HG03521 (cell line): ENCODE measurements at regions not wholly inside any gene's neighbourhood (a gene's known extent, or its start where the extent isn't known, plus 50 kb on each side); places are given as distances from the start of the nearest gene placed in this dataset.

Experiments
- ATAC-seq: cut with Tn5 transposase; IDR thresholded peaks from one replicate; pipeline ENCODE4 v1.9.1; 2021; ENCODE audit warnings: mild to moderate bottlenecking, moderate library complexity; ENCODE audit not compliant: unreplicated experiment

DNA sequence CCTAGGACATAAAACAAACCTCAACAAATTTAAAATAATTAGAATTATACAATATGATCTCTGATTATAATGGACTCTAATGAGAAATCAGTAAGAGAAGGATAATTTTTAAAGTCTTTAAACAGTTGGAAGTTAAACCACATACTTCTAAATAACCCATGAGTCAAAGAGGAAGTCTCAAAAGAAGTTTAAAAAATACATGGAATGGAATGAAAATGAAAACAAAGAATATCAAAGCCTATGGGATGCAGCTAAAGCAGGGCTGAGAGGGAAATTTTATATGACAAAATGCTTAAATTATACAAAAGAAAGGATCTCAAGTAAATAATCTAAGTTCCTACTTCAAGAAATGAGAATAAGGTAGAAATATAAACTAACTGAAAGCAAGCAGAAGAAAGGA lies 460.5 kb downstream of the RPS24 start:
- no peak for ATAC-seq

DNA sequence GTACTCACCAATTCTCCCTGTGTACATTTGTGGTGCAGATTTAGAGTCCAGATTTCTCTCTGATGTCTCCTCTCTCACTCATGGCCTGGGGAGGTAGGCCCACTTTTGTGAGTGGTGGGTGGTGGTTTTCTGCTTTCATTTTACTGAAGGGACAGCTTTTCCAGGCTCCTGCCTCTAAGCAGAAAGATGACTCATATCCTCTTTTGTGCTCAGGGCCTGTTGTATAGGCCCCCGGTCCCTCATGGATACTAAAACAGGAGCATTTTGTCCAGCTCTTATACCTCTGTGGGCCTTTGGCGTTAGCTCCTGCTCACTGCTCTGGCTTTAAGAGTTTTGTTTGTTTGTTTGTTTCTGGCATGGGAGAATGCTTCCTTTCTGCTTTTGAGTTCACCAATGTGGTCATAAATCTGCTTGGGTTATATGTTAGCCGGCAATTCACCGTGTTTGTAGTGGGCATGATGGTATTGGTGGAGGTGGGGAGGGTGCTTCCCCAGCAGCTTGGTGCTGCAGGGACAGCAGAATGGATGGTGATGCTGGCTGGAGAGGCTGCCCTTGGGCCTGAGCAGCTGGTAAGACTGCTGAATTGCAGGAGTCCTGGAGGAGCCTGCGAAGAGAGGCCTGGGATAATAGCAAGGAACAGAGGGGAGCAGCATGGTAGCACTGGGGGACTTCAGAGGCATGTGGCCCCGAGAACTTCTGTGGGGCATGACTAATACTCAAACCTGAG lies 468.7 kb downstream of the RPS24 start:
- ATAC-seq = no peak

DNA sequence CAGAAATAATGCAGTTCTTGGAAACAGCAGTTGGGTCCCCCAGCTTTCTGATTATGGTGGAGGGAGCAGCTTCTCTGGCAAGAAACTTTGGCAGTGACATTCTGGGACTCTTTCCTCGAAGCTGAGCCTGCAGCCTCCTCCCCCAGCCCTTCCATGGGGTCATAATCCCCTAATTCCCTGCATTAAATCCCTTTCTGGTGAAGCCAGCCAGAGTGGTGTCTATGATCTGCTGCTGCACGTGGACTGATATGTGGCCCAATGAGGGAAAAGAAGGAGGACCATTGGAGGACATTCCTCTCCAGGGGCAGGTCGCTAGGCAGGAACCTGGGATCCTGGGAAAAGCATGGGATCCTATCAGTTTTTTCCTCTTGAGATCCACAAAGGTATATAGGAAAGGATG lies 470.5 kb downstream of the RPS24 start:
- no peak for ATAC-seq

DNA sequence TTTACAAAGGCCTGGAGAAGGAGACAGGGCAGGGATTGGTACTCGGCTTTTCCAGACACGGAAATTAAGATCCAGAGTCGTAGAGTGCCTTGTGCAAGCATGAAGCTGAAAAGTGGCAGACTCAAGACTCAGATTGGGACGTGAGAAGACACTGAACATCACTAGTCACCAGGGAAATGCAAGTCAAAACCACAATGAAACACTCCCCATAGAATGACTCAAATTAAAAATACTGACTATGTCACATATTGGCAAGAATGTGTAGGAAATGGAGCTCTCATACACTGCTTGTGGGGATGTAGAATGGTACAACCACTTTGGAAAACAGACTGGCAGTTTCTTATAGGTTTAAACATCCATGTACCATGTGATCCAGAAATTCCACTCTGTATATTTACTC lies 472.0 kb downstream of the RPS24 start:
- ATAC-seq = no peak

DNA sequence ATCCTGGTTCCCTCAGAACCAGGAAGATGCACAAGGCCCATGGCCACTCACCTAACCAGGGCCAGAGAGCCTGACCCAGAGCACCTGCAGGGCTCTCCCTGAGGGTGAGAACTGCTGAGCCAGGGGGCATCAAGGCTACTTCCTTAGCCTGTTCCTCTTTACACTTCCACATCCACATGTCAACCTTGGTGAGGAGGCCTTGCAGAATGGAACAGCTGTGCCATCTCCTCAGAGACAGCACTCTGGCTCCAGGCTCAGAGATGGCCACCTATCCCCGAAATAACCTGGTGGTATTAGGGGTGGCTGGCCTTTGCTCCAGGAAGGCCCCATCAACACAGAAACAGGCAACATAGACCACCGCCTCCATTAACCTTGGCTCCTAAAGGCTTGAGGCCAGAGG lies 473.0 kb downstream of the RPS24 start:
- no peak for ATAC-seq

DNA sequence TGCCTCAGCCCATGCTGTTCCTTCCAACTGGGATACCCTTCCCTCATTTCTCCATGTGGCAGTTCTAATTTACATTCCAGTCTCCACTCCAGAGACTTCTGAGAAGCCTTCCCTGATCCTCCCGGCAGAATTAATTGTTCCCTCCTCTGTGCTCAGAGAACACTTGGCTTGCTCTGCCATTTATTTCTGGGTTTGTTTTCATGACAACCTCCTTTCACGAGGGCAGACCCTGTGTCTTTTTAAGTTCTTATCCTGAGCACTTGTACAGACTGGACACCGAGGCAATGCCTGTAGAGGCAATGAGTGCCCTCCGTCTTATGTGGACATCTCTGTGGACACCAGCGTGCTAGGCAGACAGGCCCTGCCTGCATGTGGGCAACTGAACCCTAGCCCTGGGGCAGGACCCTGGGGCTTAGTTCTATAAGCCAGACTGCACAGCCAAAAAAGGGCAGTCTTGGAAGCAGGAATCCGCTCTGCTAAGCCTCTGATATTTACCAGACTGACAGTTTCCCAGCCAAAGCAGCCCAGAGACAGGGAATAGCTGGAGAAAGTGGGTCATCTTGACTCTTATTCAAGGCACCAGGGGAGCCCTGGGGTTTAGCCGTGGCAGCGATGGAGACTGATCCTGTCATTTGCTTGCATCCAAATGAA lies 474.0 kb downstream of the RPS24 start:
- ATAC-seq = no peak

DNA sequence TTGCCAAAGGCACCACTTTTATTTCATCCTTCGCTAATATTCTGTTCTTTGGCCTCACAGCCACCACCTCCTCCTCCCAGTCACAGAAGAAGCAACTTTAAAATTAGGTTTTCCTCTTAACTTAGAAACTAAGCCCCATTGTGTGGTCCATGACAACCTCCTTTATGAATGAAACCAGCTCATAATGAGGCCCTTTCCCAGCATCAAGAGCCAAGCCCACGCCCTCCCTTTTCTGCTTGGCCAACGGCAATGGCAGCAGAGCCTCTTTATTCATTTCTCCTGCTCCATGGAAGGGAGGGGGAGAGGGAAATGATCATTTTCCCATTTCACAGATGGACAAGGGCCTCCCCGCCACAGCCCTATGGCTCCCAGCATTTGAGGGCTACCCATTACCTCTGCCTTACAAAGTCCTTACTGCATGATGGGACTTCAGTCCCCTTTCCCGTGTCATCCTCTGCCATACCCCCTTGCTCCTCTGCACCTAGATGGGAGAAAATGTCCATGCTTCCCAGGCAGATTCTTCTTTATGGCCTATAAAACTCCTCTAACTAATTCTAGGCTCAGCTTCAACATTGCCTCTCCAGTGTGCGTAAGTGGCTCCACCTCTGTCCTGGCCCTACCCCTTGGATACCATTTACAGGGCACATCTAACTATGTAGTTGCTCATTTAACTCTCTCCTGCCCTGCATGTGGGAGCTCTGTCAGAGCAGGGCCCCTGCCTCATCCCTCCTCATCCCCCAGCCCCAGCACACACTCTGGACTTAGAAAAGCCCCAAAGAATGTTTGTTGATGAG lies 475.5 kb downstream of the RPS24 start:
- ATAC-seq = no peak

DNA sequence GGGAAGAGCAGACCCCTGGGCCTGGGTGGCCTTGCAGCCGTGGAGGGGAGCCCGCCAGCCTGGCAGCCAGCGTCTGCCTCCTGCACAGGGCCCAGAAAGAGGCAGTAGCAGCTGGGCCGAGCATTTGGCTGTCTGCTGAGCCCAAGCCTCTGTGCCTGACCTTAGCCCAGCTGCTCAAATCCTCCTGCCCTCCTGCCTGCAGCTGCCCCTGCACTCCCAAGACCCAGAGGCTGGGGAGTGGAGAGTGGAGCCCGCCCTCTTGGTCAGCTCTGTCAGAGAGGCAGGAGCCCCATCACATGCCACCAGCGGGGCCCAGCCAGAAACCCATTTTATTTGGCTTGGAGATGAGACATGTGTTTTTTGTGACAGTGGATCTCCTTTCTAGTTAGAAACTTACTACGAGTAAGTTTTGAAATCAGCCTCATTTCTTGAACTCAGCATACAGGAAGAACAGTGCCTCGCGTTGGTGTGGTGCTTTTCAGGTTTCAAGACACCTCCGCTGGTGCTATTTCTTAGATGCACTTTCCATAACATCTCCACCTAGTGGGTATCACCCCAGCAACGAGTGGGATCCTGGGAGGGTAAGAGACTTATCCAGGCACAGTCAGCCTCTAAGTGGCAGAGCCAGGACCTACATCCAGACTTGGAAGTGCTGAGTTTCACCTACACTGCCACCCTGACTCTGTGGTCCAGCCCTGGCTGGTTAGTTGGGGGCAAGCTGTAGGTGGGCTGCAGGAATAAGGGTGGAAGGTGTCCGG lies 477.1 kb downstream of the RPS24 start:
- ATAC-seq = no peak

DNA sequence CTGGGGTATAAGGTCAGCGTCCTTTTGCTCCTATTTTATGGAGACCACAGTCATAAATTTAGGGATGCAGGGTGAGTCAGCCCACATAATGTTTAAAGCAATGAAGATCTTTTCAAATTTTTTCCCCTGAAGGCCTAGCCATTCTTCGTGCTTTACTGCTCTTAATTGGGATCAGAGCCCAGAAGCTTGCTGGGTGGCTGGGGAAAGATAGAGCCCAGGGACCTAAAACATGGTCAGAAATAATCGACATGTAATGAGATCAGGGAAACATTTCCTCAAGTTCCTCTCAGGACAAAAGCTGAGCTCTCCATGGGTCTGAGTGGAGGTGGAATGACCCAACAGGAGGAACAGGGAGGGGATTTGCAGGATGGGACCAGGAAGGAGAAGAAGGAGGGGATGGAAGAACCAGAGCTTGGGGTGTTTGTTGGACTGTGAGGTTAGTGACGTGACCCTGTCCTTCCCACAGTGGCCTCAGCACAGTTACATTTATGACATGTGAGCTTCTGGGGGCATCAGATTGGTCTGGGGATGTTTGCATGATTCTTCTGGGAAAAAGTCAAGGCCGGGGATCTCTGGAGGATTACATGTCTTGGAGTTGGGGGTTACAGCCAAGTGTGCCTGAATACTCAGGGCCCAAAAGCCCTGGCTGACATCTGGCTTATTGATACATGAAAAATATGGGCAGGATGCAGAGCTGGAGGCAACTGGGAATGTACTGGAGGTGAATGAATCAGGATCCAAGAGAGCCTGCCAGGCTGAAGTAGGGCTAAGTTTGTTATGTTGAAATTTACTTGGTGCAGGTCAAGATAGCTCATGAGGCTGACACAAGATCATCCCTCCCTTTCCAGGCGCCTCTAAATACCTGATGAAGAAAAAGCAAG lies 477.9 kb downstream of the RPS24 start:
- ATAC-seq = no peak

DNA sequence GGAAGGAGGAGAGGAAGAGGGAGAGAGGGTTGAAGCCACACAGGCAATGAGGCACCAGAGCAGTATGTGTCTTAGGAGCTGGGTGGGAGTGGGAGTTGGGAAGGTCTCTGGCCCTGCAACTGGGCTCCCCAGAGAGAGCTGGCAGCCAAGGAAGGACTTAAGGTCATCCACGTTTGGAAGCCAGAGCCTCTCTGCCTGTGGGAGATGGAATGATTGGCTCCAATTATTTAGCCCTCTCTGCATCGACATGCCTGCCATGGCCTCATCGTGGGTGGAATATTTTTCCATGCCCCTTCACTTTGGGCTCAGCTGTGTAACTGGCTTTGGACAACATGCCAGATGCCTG lies 478.5 kb downstream of the RPS24 start:
- ATAC-seq = no peak

DNA sequence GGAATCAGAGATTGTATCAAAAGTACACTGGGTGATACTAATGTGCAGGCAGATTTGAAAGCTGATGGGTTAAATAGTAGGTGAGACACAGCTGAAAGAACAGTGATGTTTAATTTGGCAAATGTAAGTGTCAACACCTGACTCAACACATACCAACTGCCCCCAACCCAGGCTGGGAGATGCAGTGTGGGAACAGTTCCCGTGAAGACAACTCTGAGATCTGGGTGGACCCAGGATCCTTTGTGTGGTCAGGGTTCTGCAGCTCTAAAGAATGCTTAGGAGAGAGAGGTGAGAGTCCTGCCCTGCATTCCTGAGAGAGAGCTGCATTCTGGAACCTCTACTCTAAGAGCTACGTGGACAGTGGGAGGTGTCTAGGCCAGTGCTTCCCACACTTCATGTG lies 479.7 kb downstream of the RPS24 start:
- no peak for ATAC-seq

DNA sequence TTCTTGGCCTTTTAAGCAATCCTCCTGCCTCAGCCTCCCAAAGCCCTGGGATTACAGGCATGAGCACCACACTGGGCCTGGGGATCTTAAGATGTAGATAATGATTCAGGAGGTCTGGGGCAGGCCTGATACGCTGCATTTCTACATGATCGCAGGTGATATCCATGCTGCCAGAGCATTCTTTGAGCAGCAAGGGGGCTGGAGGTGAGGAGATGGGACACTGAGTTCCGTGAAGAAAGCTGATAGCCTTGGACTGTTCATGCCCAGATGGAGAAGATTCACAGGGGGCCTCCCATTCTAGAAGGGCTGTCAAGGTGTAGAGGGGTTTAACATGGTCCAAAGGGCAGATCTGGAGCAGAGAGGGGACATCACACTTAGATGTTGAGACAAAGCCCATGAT lies 480.3 kb downstream of the RPS24 start:
- no peak for ATAC-seq

DNA sequence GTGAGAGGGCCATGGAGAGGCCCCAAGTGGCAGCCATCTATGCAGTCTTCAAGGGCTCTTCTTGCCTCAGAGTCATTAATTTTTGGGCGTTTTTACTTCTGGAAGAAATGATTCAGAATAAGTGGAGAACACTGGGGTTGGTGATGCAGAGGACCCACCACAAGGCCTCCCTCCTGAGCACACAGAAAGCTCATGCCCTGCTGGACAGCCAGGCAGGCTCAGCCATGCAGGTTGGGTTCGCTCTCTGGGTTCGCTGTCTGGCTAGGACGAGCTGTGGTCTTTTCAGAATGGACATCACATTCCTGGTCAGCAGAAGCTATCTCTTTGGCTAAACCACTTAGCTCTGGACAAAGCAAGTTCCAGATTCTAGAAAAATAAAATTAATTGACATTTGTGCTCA lies 480.8 kb downstream of the RPS24 start:
- no peak for ATAC-seq

DNA sequence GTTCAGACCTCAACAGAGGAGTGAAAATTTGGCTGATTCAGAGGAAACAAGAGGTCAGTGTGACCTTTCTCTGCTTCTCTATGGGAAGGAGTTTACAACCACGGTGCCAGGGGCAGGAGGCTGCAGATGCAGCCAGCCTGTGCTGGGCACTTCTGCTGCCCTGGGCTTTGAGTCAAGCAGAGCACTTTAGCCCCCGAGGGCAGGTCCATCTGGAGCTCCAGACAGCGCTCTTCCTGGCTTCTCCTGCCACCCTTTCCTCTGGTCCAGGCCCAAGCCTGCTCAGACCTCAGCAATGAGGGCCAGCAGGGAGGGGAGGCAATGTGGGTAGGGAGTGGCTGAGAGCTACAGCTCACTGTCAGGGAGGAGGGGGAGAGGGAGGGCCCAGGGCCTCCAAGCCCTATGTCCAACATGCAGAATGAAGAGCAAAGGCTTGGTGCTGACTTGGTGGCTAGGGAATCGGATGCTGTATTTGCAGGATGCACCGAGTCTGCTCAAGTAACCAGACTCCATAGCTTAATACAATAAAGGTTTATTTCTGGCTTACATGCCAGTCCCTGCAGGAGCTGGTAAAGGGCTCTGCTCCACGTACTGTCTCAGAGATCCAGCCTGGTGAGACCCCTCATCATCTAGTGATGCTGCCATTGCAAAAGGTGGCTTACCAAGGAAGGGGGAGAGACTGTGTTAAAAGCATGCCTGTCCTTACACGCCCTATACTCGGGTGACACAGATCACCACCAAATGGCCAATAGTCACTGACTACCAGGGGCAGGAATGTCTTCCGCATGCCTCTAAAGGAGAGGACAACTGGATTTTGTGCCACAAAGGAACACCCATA lies 481.6 kb downstream of the RPS24 start:
- no peak for ATAC-seq

DNA sequence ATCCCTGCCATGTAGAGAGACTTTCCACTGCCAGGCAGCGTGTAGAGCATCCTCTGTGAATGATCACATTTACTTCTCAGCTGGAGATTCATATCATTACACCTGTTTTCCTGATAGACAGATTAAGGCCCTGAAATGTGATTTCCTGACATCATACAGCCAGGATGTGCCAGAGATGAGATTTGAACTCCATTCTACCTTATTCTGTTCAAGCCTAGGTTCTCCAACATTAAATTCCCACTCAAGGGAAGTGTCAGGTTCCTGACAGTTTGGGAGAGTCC lies 482.1 kb downstream of the RPS24 start:
- no peak for ATAC-seq

DNA sequence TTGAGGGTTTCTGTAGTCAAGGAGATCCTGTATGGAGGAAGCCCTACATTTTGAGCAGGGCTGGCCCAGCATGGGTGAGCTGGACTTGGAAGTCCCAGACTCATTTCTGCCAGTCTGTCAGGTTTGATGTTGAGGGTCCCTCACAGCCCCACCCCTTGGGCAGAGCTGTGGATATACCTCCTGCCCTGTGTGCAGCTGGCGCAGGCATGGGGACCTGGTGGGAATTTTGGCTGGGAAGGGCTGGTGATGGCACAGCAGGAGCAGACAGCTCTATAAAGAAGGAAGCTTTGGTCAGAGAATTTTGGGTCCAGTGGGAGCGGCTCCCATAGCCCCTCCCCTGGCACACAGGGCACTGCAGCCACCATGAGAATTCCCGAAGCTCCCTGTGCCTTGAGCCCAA lies 482.6 kb downstream of the RPS24 start:
- ATAC-seq = no peak

DNA sequence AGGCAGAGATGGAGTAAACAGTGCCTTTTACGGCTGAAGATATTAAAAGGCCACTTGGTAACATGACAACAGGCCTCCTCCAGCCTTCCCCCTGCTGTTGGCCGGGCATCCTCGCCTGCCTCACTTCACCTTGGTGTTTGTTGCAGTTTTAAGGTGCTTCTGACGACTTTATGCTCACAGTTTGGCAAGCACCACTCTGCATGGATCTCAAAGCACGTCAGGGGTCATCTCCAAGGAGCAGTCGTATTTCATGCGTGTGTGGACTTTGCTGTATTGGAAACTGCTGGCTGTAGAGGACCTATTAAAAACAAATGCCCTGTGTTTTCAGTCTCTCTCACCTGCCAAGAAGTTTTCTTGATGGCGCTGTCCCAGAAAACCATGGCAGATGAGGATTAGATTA lies 483.1 kb downstream of the RPS24 start:
- no peak for ATAC-seq

DNA sequence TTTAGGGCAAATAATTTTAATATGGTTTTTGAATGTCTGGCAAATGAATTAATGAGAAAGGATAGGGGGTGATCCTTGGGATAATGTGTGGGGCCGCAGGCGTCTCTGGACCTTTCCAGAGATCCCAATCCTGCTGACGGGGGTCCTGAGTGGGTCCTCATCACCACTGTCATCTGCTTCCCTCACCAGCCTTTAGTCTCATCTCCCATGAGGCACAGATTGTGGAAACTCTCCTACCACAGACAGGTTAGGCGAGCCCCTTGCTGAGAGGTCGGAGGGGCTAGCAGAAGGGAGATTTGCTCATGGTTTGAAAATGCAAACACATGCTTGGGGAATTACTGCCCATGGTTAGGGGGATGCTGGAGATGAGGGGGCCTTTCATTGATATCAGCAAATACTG lies 484.6 kb downstream of the RPS24 start:
- ATAC-seq = no peak

DNA sequence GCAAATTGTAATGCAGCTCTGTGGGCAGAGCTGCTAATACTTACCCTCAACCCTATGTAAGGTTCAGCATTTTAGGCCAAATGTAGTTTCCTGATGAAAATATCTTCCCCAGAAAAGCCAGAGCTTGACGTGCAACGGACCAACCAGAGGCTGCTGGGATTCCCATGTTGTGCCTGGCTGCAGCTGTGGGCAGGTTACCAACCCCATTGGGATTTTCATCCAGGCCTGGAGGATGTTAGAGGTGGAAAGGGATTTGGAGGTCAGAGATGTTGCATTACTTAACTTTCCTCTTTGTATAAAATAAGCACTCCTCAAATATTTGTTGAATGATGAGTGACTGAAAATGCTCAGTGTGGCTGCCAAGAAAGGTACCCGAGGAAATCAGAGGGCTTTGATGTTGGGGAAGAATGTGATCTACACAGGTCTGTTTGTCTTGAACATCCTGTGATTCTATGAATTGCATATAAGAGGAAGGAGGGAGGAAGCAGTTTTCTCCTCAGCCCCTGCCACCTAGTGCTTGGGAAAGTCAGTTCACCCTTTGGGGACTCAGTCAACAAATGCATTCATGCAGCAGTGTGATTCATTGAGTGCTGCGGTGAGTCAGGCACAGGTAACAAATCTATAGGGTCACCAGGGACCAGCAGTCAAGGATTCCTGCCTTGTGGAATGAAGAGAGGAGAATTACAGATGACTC lies 487.2 kb downstream of the RPS24 start:
- ATAC-seq = no peak
